Skin epidermis (tissue), 12 donors: ENCODE measurements at regions not wholly inside any gene's neighbourhood (a gene's known extent, or its start where the extent isn't known, plus 50 kb on each side); places are given as distances from the start of the nearest gene placed in this dataset.

Experiments
- H3K27ac ChIP-seq, 21 experiments: fragments of 200-600 bp; sonication (generic) in 11 of 21; one replicate each; pipeline ENCODE4 v1.5.0; 2020; ENCODE audit warnings: mild to moderate bottlenecking in 3 of 21, inconsistent platforms in 2 of 21, moderate library complexity in 2 of 21
- H3K4me3 ChIP-seq, 7 experiments: fragments of 200-600 bp; sonication (generic) in 2 of 7; one replicate each; pipeline ENCODE4 v1.5.0; 2020; ENCODE audit warnings: inconsistent platforms in 2 of 7, mild to moderate bottlenecking in 2 of 7, moderate library complexity in 1 of 7

GRCh38 chr2:226418521-226418920 lies 381.1 kb downstream of the IRS1 start:
- no peak overlapping the region for H3K27ac ChIP-seq
- no peak overlapping the region for H3K4me3 ChIP-seq

- Histone ChIP-seq H3K4me3 (no peak overlapping the region), H3K27ac (no peak overlapping the region)
Measured at GRCh38 chr2:226414335-226414734, 385.3 kb downstream of the IRS1 start.

GRCh38 chr2:226413498-226414130 lies 386.0 kb downstream of the IRS1 start:
- no peak overlapping the region for H3K4me3 ChIP-seq
- H3K27ac ChIP-seq: no peak overlapping the region

GRCh38 chr2:226411727-226412360 lies 387.8 kb downstream of the IRS1 start:
- Histone ChIP-seq H3K27ac (no peak overlapping the region), H3K4me3 (no peak overlapping the region)

GRCh38 chr2:226411205-226411604 lies 388.4 kb downstream of the IRS1 start:
- Histone ChIP-seq H3K4me3 (no peak overlapping the region), H3K27ac (no peak overlapping the region)

GRCh38 chr2:226410247-226410835 lies 389.3 kb downstream of the IRS1 start:
- Histone ChIP-seq H3K4me3 (no peak overlapping the region), H3K27ac (no peak overlapping the region)

GRCh38 chr2:226409134-226409533 lies 390.5 kb downstream of the IRS1 start:
- Histone ChIP-seq H3K27ac (no peak overlapping the region), H3K4me3 (no peak overlapping the region)

- Histone ChIP-seq H3K27ac (no peak overlapping the region), H3K4me3 (no peak overlapping the region)
Measured at GRCh38 chr2:226408141-226408540, 391.5 kb downstream of the IRS1 start.

- Histone ChIP-seq H3K27ac (no peak overlapping the region), H3K4me3 (no peak overlapping the region)
Measured at GRCh38 chr2:226407135-226407534, 392.5 kb downstream of the IRS1 start.

GRCh38 chr2:226405465-226405864 lies 394.2 kb downstream of the IRS1 start:
- H3K27ac ChIP-seq: no peak overlapping the region
- H3K4me3 ChIP-seq: no peak overlapping the region

GRCh38 chr2:226403369-226403768 lies 396.3 kb downstream of the IRS1 start:
- no peak overlapping the region for H3K4me3 ChIP-seq

GRCh38 chr2:226399006-226399405 lies 400.6 kb downstream of the IRS1 start:
- Histone ChIP-seq H3K27ac (no peak overlapping the region), H3K4me3 (no peak overlapping the region)

More at GRCh38 chr2:226403369-226403768, 396.3 kb downstream of the IRS1 start:
- H3K27ac ChIP-seq: peak overlapping the region in 1 of 21 experiments; percentile 36

GRCh38 chr2:226398580-226398979 lies 401.0 kb downstream of the IRS1 start:
- no peak overlapping the region for H3K4me3 ChIP-seq

GRCh38 chr2:226396541-226396940 lies 403.1 kb downstream of the IRS1 start:
- Histone ChIP-seq H3K4me3 (no peak overlapping the region), H3K27ac (no peak overlapping the region)

More at GRCh38 chr2:226398580-226398979, 401.0 kb downstream of the IRS1 start:
- H3K27ac ChIP-seq: no peak overlapping the region

GRCh38 chr2:226387499-226387942 lies 412.1 kb downstream of the IRS1 start:
- H3K27ac ChIP-seq: no peak overlapping the region
- no peak overlapping the region for H3K4me3 ChIP-seq

- no peak overlapping the region for H3K27ac ChIP-seq
- no peak overlapping the region for H3K4me3 ChIP-seq
Measured at GRCh38 chr2:226383461-226383860, 416.2 kb downstream of the IRS1 start.

GRCh38 chr2:226380679-226381078 lies 418.9 kb downstream of the IRS1 start:
- H3K27ac ChIP-seq: no peak overlapping the region
- H3K4me3 ChIP-seq: no peak overlapping the region

- H3K27ac ChIP-seq: no peak overlapping the region
- H3K4me3 ChIP-seq: no peak overlapping the region
Measured at GRCh38 chr2:226378753-226379705, 420.6 kb downstream of the IRS1 start.

- H3K4me3 ChIP-seq: no peak overlapping the region
- H3K27ac ChIP-seq: no peak overlapping the region
Measured at GRCh38 chr2:226376516-226377180, 423.0 kb downstream of the IRS1 start.

GRCh38 chr2:226366920-226367319 lies 432.7 kb downstream of the IRS1 start:
- Histone ChIP-seq H3K27ac (no peak overlapping the region), H3K4me3 (no peak overlapping the region)
